ENCODE measurements at regions not wholly inside any gene's neighbourhood (a gene's known extent, or its start where the extent isn't known, plus 50 kb on each side); places are given as distances from the start of the nearest gene placed in this dataset.

- DNase-seq (ENCODE audit: low spot score) = no peak
- ChIA-PET POLR2A (no interaction called here), CTCF (no interaction called here)
- peaks cover 6% of the 10 kb centered on the region for H3K4me1 Mint-ChIP-seq
- H3K27me3 Mint-ChIP-seq (ENCODE audit: low read depth) = no peaks in the 10 kb centered on the region
- no peak for ATAC-seq
- H3K36me3 Mint-ChIP-seq = peaks cover 14% of the 10 kb centered on the region
- H3K4me3 Mint-ChIP-seq = no peak overlapping the region
- TF ChIP-seq IRF2 (CRISPR knock-in tag; IDR thresholded peaks at IDR 0.05; ENCODE audit: borderline replicate concordance, low read depth) (no peak), JUN (CRISPR knock-in tag; IDR thresholded peaks at IDR 0.05) (no peak), NFYB (CRISPR knock-in tag; conservative IDR thresholded peaks at IDR 0.05; ENCODE audit: low read depth) (no peak), ZNF512 (CRISPR knock-in tag; IDR thresholded peaks at IDR 0.05; ENCODE audit: borderline replicate concordance) (no peak), ZNF671 (CRISPR knock-in tag; IDR thresholded peaks at IDR 0.05) (no peak), JAZF1 (CRISPR knock-in tag; IDR thresholded peaks at IDR 0.05) (no peak), FOXJ3 (CRISPR knock-in tag; IDR thresholded peaks at IDR 0.05; ENCODE audit: borderline replicate concordance) (no peak), ELF4 (CRISPR knock-in tag; IDR thresholded peaks at IDR 0.05; ENCODE audit: low read depth) (no peak), HMGXB4 (CRISPR knock-in tag; IDR thresholded peaks at IDR 0.05) (no peak), ZNF423 (CRISPR knock-in tag; IDR thresholded peaks at IDR 0.05) (no peak), FOXP1 (CRISPR knock-in tag; IDR thresholded peaks at IDR 0.05; ENCODE audit: borderline replicate concordance) (no peak), HMGA2 (CRISPR knock-in tag; IDR thresholded peaks at IDR 0.05) (no peak), ERG (CRISPR knock-in tag; IDR thresholded peaks at IDR 0.05) (no peak), SMAD3 (CRISPR knock-in tag; IDR thresholded peaks at IDR 0.05; ENCODE audit: borderline replicate concordance) (no peak), AFF4 (CRISPR knock-in tag; IDR thresholded peaks at IDR 0.05; ENCODE audit: borderline replicate concordance) (no peak), USF1 (CRISPR knock-in tag; IDR thresholded peaks at IDR 0.05) (no peak), PRDM15 (CRISPR knock-in tag; IDR thresholded peaks at IDR 0.05) (no peak), ZNF232 (CRISPR knock-in tag; IDR thresholded peaks at IDR 0.05) (no peak), STAT6 (CRISPR knock-in tag; conservative IDR thresholded peaks at IDR 0.05; ENCODE audit: low read depth) (no peak)
- no peak overlapping the region for H3K27ac Mint-ChIP-seq
- H3K9me3 Mint-ChIP-seq = peaks cover 29% of the 10 kb centered on the region
Observed at GRCh38 chr1:82245345-82246014, 444.7 kb downstream of the ADGRL2 start.
